ENCODE measurements at regions not wholly inside any gene's neighbourhood (a gene's known extent, or its start where the extent isn't known, plus 50 kb on each side); places are given as distances from the start of the nearest gene placed in this dataset.
A peak's percentile ranks its signal among the peaks of the same experiment; 100 is the strongest.

GRCh38 chr14:100638211-100638855, 51.1 kb upstream of the BEGAIN start:
- DNase-seq (ENCODE audit: low spot score) = no peak
- TF ChIP-seq CTCF (IDR thresholded peaks at IDR 0.05; ENCODE audit: extremely low read depth, missing control alignments) = no peak

GRCh38 chr14:100639280-100639679, 52.1 kb upstream of the BEGAIN start:
- no peak for TF ChIP-seq CTCF (IDR thresholded peaks at IDR 0.05; ENCODE audit: extremely low read depth, missing control alignments)
- no peak for DNase-seq (ENCODE audit: low spot score)

- TF ChIP-seq CTCF (IDR thresholded peaks at IDR 0.05; ENCODE audit: extremely low read depth, missing control alignments) = no peak
- peak; percentile 63 for DNase-seq (ENCODE audit: low spot score)
Observed at GRCh38 chr14:100640471-100641273, 53.5 kb upstream of the BEGAIN start.

- DNase-seq (ENCODE audit: low spot score) = no peak
Observed at GRCh38 chr14:100641274-100641860, 54.1 kb upstream of the BEGAIN start.

GRCh38 chr14:100643426-100643825, 56.2 kb upstream of the BEGAIN start:
- no peak for DNase-seq (ENCODE audit: low spot score)
- TF ChIP-seq CTCF (IDR thresholded peaks at IDR 0.05; ENCODE audit: extremely low read depth, missing control alignments) = no peak

More at GRCh38 chr14:100641274-100641860, 54.1 kb upstream of the BEGAIN start:
- TF ChIP-seq CTCF (IDR thresholded peaks at IDR 0.05; ENCODE audit: extremely low read depth, missing control alignments) = no peak

GRCh38 chr14:100644383-100644782, 57.2 kb upstream of the BEGAIN start:
- DNase-seq (ENCODE audit: low spot score) = no peak
- TF ChIP-seq CTCF (IDR thresholded peaks at IDR 0.05; ENCODE audit: extremely low read depth, missing control alignments) = no peak

- DNase-seq (ENCODE audit: low spot score) = no peak
Observed at GRCh38 chr14:100644784-100645183, 57.6 kb upstream of the BEGAIN start.

More at GRCh38 chr14:100644784-100645183, 57.6 kb upstream of the BEGAIN start:
- TF ChIP-seq CTCF (IDR thresholded peaks at IDR 0.05; ENCODE audit: extremely low read depth, missing control alignments) = no peak
